GM19324 (cell line): ENCODE measurements at regions not wholly inside any gene's neighbourhood (a gene's known extent, or its start where the extent isn't known, plus 50 kb on each side); places are given as distances from the start of the nearest gene placed in this dataset.

Experiments
- ATAC-seq: cut with Tn5 transposase; IDR thresholded peaks from one replicate; pipeline ENCODE4 v1.9.1; 2021; ENCODE audit warnings: mild to moderate bottlenecking, moderate library complexity; ENCODE audit not compliant: unreplicated experiment, low FRiP score

DNA sequence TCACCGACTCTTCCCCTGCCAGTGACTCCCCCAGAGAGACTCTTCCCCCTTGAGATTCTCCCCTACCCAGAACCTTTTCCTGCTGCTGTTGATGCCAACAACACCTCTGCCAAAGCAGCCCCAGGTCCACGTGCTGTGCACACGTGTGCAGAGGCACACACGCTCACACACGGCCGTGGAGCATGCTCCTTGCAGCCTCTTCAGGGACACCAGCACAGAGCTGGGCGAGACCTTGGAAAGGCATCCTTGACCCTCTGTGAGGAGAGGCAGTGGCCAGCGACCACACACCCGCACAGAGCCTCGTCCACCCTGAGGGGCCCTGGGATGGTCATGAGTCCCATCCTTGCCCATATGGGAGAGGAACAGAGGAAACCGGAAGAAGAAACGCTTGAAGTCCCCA, 181.9 kb downstream of the RBFOX3 start:
- ATAC-seq, result no peak

DNA sequence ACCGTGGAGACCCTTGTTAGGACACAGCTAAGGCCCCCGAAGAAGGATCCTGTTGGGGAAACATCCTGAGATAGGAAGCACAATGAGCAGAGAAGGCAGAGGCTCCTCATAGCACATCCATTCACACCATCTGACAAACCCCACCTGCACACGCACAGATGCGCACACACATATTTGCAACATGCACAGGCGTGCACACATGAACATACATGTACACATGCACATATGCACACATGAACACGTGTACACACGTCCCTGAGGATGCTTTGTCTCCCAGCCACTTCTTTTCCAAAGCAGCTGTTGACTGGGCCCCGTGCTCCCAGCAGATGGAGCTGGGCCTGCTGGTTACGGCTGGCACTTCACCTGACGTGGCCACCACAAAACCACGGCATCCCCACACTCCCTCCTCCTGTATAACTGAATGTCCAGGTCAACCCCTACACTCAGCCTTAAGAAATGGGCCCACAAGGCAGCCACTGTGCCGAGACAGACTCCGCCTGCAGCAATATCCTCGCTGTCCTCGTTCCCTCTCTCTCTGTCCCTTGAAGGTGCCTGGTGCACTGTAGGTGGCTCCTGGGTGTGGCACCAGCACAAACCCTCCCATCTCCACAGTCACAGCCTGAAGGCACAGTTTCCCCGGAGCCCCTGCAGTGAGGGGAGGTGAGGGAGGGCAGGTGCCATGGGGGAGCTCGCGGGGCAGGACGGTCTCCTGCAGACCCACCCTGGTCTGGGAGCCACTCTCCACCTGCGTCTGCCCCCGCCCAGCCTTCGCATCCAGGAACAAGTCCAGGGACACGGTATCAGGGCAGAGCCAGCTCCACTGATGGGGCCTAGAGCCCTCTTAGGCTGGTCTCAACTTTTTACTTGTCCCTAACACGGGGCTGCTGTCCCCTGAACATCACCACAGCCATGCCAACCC, 183.0 kb downstream of the RBFOX3 start:
- no peak for ATAC-seq

DNA sequence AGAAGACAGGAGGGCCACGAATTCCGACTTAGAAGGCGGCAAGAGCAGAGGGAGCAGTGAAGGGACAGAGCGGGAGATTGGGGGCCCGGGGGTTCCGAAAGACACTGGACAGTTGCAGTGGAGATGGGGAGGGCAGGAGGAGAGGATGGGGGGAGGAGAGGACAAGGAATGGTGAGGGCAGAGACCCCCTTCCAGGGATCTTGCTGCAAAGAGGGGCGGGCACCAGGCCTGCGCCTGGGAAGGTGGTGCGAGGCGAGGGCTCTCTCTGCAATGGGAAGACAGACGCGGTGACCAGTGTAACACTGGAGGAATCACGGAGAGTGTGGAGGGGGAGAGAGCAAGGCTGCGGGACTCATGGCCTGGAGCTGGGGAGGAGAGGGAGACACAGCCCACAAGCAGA, 185.2 kb downstream of the RBFOX3 start:
- no peak for ATAC-seq

DNA sequence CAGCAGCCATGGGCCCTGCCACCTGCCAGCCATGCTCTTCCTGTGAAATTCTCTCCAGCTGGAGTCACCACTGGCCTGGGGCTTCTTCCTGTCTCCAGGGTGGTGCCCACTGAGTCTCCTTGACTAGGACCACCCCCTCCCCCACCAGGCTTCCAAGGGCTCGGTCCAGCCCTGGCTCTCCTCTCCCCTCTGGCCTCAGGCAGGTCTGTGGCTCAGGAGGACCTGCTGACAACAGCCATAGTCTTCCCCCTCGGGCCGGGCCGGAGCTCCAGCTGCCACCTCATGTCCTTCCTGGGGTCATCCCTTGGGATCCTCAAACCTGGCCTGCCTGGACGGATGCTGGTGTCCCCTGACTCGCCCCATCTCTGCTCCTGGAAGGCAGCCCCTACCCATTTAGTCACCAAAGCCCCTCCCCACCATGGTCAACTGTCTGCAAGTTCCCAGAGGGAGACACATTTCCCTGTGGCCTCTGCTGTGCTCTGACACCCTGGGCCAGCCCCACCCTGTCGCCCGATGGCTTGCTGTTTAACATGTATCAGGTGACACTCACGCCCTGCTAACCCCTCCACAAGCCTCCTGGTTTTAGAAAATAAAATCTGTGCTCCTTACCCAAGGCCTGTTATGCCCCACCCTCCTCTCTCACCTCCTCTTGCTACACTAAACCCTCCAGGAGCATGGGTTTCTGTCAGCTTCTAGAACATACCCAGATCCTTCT, 186.2 kb downstream of the RBFOX3 start:
- ATAC-seq, result no peak

DNA sequence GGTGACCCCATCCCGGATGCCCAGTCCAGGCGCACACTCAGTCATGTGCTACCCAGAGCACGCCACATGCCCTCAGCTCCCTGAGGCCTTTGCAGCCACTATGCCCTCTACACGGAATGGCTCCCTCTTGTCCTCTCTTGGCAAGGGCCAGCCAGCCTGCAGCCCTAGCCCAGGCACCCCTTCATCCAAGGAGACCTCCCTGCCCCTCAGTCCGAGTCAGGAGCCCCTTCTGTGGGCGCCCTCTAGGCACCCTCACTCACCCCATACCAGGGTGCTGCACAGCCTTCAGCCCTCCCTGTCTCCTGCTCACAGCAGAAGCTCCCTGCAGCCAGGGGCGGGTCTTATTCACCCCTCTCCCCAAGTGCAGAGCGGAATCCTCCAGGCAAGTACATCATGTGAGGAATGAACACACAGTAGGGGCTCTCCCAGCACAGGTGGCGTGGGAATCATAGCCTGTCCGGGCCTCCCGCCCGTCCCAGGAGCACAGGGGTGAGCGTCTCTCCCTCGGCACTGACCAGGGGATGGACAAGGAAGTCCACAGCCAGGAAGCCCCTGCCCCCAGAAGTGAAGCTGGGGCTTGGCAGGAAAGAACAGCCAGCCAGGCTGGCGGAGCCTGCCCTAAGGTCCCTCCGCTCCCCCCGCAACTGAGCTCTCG, 186.9 kb downstream of the RBFOX3 start:
- ATAC-seq, result no peak

DNA sequence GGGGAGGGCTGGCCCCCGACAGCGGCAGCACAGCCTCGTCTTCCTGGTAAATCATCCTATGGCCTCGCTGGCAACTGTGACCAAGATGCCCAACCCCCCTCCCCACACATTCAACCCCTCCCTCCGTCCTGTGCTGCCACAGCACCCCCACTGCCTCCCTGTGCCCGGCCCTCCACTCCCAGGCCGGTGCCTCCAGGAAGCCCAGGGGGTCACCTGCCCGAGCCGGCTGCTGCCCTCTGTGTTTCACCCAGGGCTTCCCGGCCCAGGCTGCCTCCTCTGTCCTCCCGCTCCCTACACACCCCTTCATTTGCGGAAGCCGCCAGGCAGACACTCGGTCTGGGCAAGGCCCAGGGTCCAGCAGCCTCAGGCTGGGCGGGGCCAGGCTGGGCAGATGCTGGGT, 188.6 kb downstream of the RBFOX3 start:
- ATAC-seq, result no peak

DNA sequence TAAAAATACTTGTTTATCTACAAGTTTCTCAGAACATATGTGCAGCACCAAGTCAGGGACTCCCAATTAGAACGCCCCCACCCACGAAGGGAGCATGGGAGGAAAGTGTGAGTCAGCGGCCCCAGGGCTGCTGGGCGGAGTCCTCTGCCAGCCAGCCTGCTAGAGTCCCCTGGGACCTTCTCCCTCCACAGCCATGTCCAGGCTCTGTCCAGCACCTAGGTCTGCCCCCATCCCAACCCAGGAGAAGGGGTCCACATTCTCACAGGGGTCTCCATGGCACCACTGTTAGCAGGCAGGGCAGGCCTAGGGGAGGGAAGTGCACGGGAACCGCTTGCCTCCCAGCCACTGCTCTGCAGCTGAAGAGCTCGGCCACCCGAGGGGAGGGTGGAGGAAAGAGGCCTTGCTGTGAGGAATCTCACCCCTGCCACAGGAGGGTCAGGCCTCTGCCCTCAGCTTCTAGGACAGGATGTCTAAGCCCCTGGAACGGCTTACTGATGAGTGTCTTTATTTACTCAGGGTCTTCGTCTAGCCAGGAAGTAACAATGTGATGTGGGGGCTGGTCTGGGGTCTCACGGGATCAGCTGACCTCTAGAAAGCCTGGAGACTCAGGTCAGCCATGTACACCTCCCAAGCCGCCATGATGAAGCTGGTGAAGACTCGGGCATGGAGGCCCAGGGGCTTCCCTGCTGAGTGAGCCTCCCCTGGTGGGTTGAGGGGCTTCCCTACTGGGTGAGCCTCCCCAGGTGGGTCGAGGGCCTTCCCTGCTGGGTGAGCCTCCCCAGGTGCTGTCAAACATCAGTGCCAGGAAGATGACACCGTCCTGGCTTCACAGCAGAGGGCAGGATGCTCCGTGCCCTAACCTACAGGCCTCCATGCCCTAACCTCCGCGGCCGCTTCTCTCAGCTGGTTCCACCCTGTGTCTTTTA, 190.3 kb downstream of the RBFOX3 start:
- ATAC-seq, result no peak

DNA sequence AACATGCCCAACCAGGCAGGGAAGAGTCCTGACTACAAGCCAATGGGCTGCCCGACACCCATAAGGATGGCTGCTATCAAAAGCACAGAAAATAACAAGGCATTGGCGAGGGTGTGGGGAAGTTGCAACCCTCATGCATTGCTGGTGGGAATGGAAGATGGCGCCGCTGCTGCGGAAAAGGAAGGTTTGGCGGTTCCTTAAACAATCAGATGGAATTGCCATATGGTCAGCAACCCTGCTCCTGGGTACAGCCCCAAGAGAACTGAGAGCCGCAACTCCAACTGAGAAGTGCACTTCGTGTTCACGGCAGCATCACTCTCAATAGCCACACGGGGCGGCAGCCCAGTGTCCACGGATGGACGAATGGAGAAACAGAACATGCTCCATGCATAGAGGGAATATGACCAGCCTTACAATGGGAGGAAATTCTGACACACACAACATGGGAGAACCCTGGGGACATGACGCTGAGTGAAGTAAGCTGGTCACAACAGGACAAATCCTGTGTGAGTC, 193.3 kb downstream of the RBFOX3 start:
- no peak for ATAC-seq

DNA sequence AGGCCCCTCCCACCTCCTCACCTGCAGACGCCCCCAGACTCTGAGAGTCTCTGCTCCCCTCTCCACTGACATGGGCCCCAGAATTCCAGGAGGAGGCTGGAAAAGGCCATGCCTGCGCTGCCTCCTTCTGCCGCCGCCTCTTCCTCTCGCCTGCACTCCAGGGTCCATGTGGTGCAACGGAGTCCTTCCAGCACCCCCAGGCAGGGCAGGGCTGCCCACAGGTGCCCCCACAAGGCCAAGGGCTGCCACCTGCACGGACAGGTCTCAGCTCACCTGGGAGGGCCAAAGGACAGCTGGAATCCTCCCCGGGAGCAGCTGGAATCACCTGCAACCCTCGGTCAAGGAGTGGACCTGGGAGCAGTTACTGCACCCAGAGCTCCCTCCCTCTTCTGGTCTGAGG, 194.9 kb downstream of the RBFOX3 start:
- ATAC-seq, result no peak

DNA sequence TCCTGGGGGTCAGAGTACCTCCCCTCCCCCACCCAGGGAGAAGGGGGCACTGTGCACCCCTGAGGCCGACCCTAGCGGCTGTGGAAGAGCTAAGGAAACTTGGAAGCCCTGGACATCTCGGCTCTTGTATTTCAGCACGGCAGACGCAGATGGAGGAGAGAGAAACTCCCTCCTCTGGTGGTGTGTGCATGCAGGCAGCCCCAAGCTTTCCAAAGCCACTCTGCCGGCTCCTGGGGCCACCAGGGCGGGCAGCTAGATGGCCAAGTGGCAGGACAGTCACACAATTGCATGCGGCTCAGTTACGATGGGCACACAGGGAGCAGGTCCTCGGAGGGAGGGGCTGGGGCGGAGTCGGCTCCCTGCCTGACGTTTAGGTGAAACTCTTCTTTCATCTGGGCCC, 195.5 kb downstream of the RBFOX3 start:
- no peak for ATAC-seq

DNA sequence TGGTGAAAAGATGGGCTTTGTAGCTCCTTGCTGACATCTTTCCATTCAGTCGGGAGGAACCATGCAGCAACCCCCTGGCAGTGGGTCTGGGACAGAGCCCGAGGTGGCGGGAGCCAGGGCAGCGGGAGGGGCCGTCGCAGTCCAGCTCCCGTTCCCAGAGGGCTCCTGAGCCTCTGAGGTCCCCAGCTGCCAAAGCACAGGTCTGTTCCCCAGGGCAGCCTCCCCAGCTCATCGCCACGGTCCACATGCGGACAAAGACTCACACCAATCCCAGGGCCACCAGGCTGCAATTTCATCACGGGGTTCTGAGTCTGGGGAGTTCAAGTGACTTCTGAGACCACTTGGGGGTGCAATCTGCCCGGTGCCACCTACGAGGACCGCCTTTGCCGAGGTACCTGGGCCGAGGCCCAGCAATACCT, 196.0 kb downstream of the RBFOX3 start:
- no peak for ATAC-seq

DNA sequence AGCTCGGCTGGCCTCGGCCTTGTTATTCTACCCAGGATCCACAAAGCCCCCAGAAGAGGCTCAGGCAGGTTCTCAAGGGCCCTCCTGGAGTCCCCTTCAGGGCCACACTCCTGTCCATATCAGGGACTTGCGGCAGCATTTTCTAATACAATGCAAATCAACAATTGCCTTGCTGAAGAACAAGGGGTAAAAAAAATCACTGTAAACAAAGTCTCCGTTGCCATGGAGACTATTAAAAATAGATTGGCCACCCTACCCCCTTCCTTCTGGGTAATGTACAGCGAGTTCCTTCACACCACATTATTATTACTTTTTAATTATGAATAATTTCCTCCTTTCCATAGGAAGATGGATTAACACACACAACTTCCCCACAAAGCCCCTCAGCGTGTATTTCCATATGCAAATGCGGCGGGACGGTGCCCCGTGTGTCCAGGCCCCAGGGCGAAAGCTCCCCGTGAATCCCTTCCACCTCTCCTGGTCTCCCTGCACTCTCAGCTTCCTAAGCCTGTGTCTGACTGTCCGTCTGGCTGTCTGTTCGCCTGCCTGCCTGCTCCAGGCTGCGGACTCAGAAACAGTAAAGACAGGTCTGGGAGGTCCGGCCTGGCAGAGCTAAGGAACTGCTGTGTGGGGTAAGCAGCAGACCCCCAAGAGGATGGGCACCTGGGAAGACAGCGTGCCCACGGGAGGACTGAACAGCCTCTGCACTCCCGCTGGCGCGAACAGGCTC, 196.6 kb downstream of the RBFOX3 start:
- no peak for ATAC-seq

DNA sequence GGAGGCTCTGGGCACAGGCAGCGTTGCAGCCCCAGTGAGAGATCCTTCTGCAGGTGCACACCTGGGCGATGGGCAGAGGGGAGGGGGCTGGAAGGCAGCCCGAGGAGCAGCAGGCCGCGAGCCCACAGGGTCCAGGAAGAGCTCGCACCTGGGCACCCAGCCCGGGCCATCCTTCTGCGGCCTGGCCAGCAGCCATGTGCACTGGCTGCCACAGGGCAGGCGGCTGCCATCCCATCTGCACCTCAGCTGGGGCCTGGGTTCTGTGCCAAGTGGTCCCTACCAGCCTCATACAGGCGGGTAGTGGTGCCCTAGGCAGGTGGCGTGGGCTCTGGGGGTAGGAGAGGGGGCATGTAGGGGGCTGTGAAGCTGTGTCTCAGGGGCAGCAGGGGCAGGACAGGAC, 197.2 kb downstream of the RBFOX3 start:
- ATAC-seq, result no peak

DNA sequence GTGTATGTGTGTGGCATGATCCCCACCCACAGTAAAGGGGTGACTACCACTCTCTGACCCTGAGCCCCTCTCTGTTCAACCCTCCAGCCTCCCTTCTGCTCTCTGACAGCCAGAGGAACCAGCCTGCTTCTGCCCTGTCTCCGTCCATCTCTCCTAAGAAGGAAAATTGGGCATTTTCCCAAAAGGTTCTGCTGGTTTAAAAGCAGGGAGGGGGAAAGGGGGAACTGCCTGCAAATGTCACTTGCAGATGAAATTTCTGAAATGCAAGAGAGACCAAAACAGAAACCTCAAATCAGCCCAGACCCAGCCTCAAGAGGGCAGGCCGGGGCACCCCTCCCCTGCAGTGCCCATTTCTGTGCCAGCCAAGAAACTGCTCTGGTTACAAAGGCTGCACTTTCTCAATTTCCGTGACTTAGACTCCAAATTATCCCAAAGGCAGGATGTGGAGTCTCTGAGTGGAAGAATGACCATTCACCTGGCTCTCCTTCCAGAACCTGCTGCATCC, 197.9 kb downstream of the RBFOX3 start:
- no peak for ATAC-seq

DNA sequence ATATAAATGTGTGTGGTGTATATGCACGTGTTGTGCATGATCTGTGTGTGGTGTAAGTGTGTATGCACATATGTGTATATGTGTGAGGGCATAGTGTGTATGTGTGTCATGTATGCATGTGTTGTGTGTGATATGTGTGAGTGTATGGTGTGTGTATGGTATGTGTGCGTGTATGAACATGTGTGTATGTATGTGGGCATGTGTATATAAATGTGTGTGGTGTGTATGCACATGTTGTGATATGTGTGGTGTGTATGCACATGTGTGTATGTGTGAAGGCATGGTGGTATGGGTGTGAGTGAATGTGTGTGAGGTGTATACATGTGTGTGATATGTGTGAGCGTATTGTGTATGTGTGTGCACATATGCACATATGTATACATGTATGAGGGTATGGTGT, 198.7 kb downstream of the RBFOX3 start:
- no peak for ATAC-seq

DNA sequence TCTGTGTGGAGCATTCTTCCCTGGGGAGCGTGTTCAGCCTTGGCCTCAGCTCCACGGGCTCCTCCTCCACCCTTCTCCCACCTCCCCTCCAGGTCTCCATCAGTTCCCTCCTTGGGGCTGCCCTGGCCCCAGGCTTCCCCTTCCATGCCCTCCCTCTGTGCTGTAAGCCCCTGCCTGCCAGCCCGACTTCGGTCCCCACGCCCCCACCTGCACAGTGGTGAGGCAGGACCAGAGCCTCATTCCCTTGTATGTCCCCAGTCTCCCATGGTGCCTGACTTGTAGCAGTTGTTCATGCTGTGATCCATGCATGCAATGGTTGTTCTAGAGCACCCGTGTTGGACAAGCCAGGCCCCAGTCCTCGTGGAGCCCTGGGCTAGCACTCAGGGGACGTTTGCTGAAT, 199.4 kb downstream of the RBFOX3 start:
- no peak for ATAC-seq

DNA sequence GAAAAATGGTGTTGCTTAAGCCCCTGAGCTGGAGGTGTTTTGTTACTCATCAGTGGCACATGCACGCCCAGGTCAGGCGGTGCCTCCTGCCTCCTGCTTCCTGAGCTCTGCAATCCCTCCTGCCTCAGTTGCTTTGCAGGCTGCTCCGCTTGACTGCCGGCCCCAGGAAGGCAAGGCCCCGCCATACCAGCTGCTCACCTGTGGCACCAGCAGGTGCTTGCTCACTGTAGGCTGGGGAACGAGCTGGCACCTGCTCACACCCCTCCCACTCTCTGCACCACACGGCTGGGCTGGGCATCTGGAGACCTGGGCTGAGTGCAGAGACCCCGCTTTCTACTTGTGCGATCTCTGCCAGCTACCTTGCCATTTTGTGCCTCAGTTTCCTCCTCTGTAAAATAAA, 200.2 kb downstream of the RBFOX3 start:
- no peak for ATAC-seq

DNA sequence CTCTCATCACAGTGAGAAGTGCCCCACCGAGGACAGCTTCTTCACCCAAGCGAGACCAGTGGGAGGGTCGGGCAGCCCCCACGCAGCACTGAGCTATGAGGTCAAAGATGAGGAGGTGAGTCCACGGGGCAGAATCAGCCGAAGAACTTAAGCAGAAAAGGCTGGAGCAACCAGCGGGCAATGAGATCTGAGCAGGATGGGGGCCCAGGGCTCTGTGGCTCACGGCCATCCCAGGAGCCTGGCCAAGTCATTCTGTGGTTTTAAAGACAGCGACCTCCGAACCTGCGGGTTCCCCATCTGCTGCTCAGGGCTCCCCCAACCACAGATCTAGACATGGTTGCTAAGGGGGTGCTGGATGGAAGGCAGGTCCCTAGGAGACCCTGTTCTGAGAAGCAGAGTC, 202.6 kb downstream of the RBFOX3 start:
- no peak for ATAC-seq

DNA sequence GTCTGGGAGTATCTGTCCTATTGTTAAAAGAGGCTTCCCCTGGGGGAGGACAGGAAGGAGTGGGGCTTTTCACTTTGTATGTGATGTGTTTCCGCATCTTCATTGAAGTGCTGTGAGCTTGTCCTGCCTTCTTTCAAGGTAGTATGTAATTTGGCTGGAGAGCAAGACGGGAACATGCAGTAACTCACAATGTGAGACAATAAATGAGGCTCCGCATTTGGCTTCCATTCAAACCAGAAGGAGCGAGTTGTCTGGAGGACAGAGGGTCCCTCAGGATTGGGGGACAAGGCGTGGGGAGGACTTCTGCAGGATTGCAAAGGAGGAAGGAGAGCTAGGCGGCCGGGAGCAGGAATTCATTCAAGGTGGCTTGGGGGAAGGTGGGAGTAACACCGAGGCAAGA, 203.5 kb downstream of the RBFOX3 start:
- ATAC-seq, result no peak
